Neural cell (in vitro differentiated cells): ENCODE measurements at regions not wholly inside any gene's neighbourhood (a gene's known extent, or its start where the extent isn't known, plus 50 kb on each side); places are given as distances from the start of the nearest gene placed in this dataset.

Experiments used
- H2AFZ ChIP-seq: fragments of 200-600, 300-800 bp; sonication (generic), shearing (Covaris generic); 2 replicates; pipeline ENCODE4 v1.6.0; 2014; ENCODE audit warnings: low read depth, mild to moderate bottlenecking, antibody characterized with exemption, low read length, moderate library complexity
- H3F3A ChIP-seq: fragments of 200-600 bp; shearing (Covaris generic); 2 replicates; pipeline ENCODE4 v1.6.1; 2016; ENCODE audit warnings: mild to moderate bottlenecking, moderate library complexity, mixed read lengths, antibody characterized with exemption, low read length; ENCODE audit not compliant: insufficient read depth, poor library complexity, severe bottlenecking
- H3K27ac ChIP-seq: fragments of 200-600, 300-800 bp; sonication (generic), shearing (Covaris generic); 2 replicates; pipeline ENCODE4 v1.5.1; 2014; ENCODE audit warnings: mild to moderate bottlenecking, low read length, moderate library complexity
- H3K27me3 ChIP-seq: fragments of 300-800, 200-600 bp; sonication (generic), shearing (Covaris generic); 2 replicates; pipeline ENCODE4 v1.6.0; 2014; ENCODE audit warnings: mild to moderate bottlenecking, low read depth, low read length, moderate library complexity; ENCODE audit not compliant: insufficient read depth
- H3K36me3 ChIP-seq: fragments of 300-800, 200-600 bp; sonication (generic), shearing (Covaris generic); 2 replicates; pipeline ENCODE4 v1.5.1; 2014; ENCODE audit warnings: mild to moderate bottlenecking, antibody characterized with exemption, low read length, moderate library complexity; ENCODE audit not compliant: insufficient read depth
- H3K4me2 ChIP-seq: fragments of 300-800, 200-600 bp; sonication (generic), shearing (Covaris generic); 2 replicates; pipeline ENCODE4 v1.6.0; 2014; ENCODE audit warnings: mild to moderate bottlenecking, low read length
- H3K4me3 ChIP-seq: fragments of 300-800, 200-600 bp; sonication (generic), shearing (Covaris generic); 2 replicates; pipeline ENCODE4 v1.5.1; 2014; ENCODE audit warnings: mild to moderate bottlenecking, low read length, moderate library complexity
- H3K79me2 ChIP-seq: fragments of 200-600 bp; shearing (Covaris generic); replicated peaks from 2 replicates; pipeline ENCODE4 v1.6.0; 2014; ENCODE audit warnings: mild to moderate bottlenecking, low read length, moderate library complexity; ENCODE audit not compliant: insufficient read depth
- H3K9ac ChIP-seq: fragments of 300-800, 200-600 bp; sonication (generic), shearing (Covaris generic); 2 replicates; pipeline ENCODE4 v1.6.1; 2016; ENCODE audit warnings: mild to moderate bottlenecking, low read length, mixed read lengths
- H3K9me2 ChIP-seq: fragments of 200-600 bp; shearing (Covaris generic); 2 replicates; pipeline ENCODE4 v1.6.1; 2016; ENCODE audit warnings: mild to moderate bottlenecking, low read length, mixed read lengths; ENCODE audit not compliant: insufficient read depth
- H3K9me3 ChIP-seq: fragments of 200-600, 300-800 bp; sonication (generic), shearing (Covaris generic); 2 replicates; pipeline ENCODE4 v1.6.1; 2016; ENCODE audit warnings: mild to moderate bottlenecking, mixed run types, low read length, moderate library complexity, mixed read lengths
- H4K20me1 ChIP-seq: fragments of 200-600 bp; shearing (Covaris generic); 2 replicates; pipeline ENCODE4 v1.6.1; 2016; ENCODE audit warnings: mild to moderate bottlenecking, mixed run types; ENCODE audit not compliant: insufficient read depth
- CTCF ChIP-seq: fragments of 450-650 bp; IDR thresholded peaks from 2 replicates; pipeline ENCODE4 v1.5.1; 2014; ENCODE audit warnings: antibody characterized with exemption, mild to moderate bottlenecking, moderate library complexity; ENCODE audit not compliant: poor library complexity, severe bottlenecking
- EP300 ChIP-seq: fragments of 450-650 bp; conservative IDR thresholded peaks from 2 replicates; pipeline ENCODE4 v1.6.1; 2014; ENCODE audit warnings: antibody characterized with exemption, mild to moderate bottlenecking, moderate library complexity; ENCODE audit not compliant: poor library complexity, severe bottlenecking
- EZH2 ChIP-seq: fragments of 200-600, 300-800 bp; shearing (Covaris generic), sonication (generic); IDR thresholded peaks from 2 replicates; pipeline ENCODE4 v1.6.1; 2014; ENCODE audit warnings: antibody characterized with exemption, low read length, borderline replicate concordance, mild to moderate bottlenecking; ENCODE audit not compliant: insufficient read depth, poor library complexity, severe bottlenecking
- MXI1 ChIP-seq: fragments of 450-650 bp; conservative IDR thresholded peaks from 2 replicates; pipeline ENCODE4 v1.6.1; 2014; ENCODE audit warnings: antibody characterized with exemption, mild to moderate bottlenecking; ENCODE audit not compliant: poor library complexity, severe bottlenecking
- POLR2AphosphoS5 ChIP-seq: IDR thresholded peaks from 2 replicates; pipeline ENCODE4 v1.6.1; 2012
- RAD21 ChIP-seq: fragments of 450-650 bp; conservative IDR thresholded peaks from 2 replicates; pipeline ENCODE4 v1.6.1; 2014; ENCODE audit warnings: antibody characterized with exemption, mild to moderate bottlenecking, moderate library complexity
- REST ChIP-seq: IDR thresholded peaks from 2 replicates; pipeline ENCODE4 v1.6.1; 2012; ENCODE audit warnings: borderline replicate concordance
- SMC3 ChIP-seq: fragments of 450-650 bp; conservative IDR thresholded peaks from 2 replicates; pipeline ENCODE4 v1.6.1; 2014; ENCODE audit warnings: antibody characterized with exemption, mild to moderate bottlenecking, moderate library complexity; ENCODE audit not compliant: poor library complexity
- TAF1 ChIP-seq: IDR thresholded peaks from 2 replicates; pipeline ENCODE4 v1.6.1; 2012; ENCODE audit warnings: low read depth

- Histone ChIP-seq H4K20me1 (no peaks in the 10 kb centered on the region), H3K4me3 (no peak overlapping the region), H3K79me2 (no peaks in the 10 kb centered on the region), H3K27me3 (no peaks in the 10 kb centered on the region), H3K4me2 (no peak overlapping the region), H3K9ac (no peak overlapping the region), H3F3A (no peaks in the 10 kb centered on the region), H2AFZ (no peak overlapping the region), H3K36me3 (no peaks in the 10 kb centered on the region), H3K9me3 (no peaks in the 10 kb centered on the region), H3K27ac (no peak overlapping the region), H3K9me2 (no peaks in the 10 kb centered on the region)
- TF ChIP-seq TAF1 = no peak
- no peak for TF ChIP-seq REST
- no peak for TF ChIP-seq RAD21
- no peak for TF ChIP-seq MXI1
- TF ChIP-seq CTCF = no peak
- TF ChIP-seq POLR2AphosphoS5 = no peak
- TF ChIP-seq EP300 = no peak
- TF ChIP-seq SMC3 = no peak
- no peak for TF ChIP-seq EZH2
Measured at GRCh38 chr21:28496517-28496916, 496.2 kb downstream of the LTN1 start.

GRCh38 chr21:28492127-28492526 is 500.6 kb downstream of the LTN1 start:
- Histone ChIP-seq H3K9ac (no peak overlapping the region), H3F3A (no peaks in the 10 kb centered on the region), H3K27ac (no peak overlapping the region), H3K36me3 (no peaks in the 10 kb centered on the region), H2AFZ (no peak overlapping the region), H3K27me3 (no peaks in the 10 kb centered on the region), H3K4me2 (no peak overlapping the region), H4K20me1 (no peaks in the 10 kb centered on the region), H3K79me2 (no peaks in the 10 kb centered on the region), H3K4me3 (no peak overlapping the region), H3K9me2 (no peaks in the 10 kb centered on the region), H3K9me3 (no peaks in the 10 kb centered on the region)
- TF ChIP-seq REST (no peak), EZH2 (no peak), POLR2AphosphoS5 (no peak), CTCF (no peak), EP300 (no peak), RAD21 (no peak), TAF1 (no peak), SMC3 (no peak), MXI1 (no peak)
